ENCODE measurements at regions not wholly inside any gene's neighbourhood (a gene's known extent, or its start where the extent isn't known, plus 50 kb on each side); places are given as distances from the start of the nearest gene placed in this dataset.

- TF ChIP-seq, protein P1, sequence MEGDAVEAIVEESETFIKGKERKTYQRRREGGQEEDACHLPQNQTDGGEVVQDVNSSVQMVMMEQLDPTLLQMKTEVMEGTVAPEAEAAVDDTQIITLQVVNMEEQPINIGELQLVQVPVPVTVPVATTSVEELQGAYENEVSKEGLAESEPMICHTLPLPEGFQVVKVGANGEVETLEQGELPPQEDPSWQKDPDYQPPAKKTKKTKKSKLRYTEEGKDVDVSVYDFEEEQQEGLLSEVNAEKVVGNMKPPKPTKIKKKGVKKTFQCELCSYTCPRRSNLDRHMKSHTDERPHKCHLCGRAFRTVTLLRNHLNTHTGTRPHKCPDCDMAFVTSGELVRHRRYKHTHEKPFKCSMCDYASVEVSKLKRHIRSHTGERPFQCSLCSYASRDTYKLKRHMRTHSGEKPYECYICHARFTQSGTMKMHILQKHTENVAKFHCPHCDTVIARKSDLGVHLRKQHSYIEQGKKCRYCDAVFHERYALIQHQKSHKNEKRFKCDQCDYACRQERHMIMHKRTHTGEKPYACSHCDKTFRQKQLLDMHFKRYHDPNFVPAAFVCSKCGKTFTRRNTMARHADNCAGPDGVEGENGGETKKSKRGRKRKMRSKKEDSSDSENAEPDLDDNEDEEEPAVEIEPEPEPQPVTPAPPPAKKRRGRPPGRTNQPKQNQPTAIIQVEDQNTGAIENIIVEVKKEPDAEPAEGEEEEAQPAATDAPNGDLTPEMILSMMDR (conservative IDR thresholded peaks at IDR 0.05; ENCODE audit: low read depth in 2 of 2) = no peak
- no peak for TF ChIP-seq NANOG (IDR thresholded peaks at IDR 0.05; ENCODE audit: borderline replicate concordance)
- TF ChIP-seq POLR2AphosphoS5 (IDR thresholded peaks at IDR 0.05; ENCODE audit: low read depth) = no peak
- no peak for TF ChIP-seq REST (IDR thresholded peaks at IDR 0.05; ENCODE audit: unreplicated experiment)
- no peak for TF ChIP-seq STAT1 (IDR thresholded peaks at IDR 0.05; ENCODE audit: unreplicated experiment)
Observed at GRCh38 chr2:200247494-200247893, 59.0 kb upstream of the SPATS2L start.

All from GM23338 (cell line).